Neural crest cell (in vitro differentiated cells): ENCODE measurements at regions not wholly inside any gene's neighbourhood (a gene's known extent, or its start where the extent isn't known, plus 50 kb on each side); places are given as distances from the start of the nearest gene placed in this dataset.
"Not testable (repeated sequence)": the region's sequence is repeated elsewhere in the genome, so short reads cannot be mapped to it uniquely, and the experiment has no call there.

ENCODE experiments used
- DNase-seq: peaks from one replicate; pipeline ENCODE4 v3.0.0; 2021; ENCODE audit warnings: low read depth, mixed read lengths, low spot score
- H3K27ac Mint-ChIP-seq: one replicate; pipeline ENCODE4 v1.8.0; 2021; ENCODE audit warnings: mild to moderate bottlenecking, mixed read lengths; ENCODE audit not compliant: unreplicated experiment
- H3K27me3 Mint-ChIP-seq: 2 replicates; pipeline ENCODE4 v1.8.0; 2021; ENCODE audit warnings: low read depth, mild to moderate bottlenecking, mixed read lengths
- H3K36me3 Mint-ChIP-seq: 2 replicates; pipeline ENCODE4 v1.8.0; 2021; ENCODE audit warnings: low read depth, mild to moderate bottlenecking, mixed read lengths
- H3K4me1 Mint-ChIP-seq: 2 replicates; pipeline ENCODE4 v1.8.0; 2021; ENCODE audit warnings: mixed read lengths
- H3K4me3 Mint-ChIP-seq: one replicate; pipeline ENCODE4 v1.8.0; 2021; ENCODE audit warnings: mild to moderate bottlenecking, mixed read lengths
- H3K9me3 Mint-ChIP-seq: 2 replicates; pipeline ENCODE4 v1.8.0; 2021; ENCODE audit warnings: mixed read lengths
- CTCF ChIP-seq: fragments of 200-600 bp; sonication (generic); conservative IDR thresholded peaks from 2 replicates; pipeline ENCODE4 v1.5.0; 2021; ENCODE audit warnings: antibody characterized with exemption, mild to moderate bottlenecking

GRCh38 chr1:244328476-244328875 lies 123.2 kb downstream of the ADSS2 start:
- peaks cover 8% of the 10 kb centered on the region for H3K9me3 Mint-ChIP-seq
- no peaks in the 10 kb centered on the region for H3K4me1 Mint-ChIP-seq
- H3K4me3 Mint-ChIP-seq = no peak overlapping the region
- no peak for DNase-seq
- peaks cover 2% of the 10 kb centered on the region for H3K36me3 Mint-ChIP-seq
- H3K27ac Mint-ChIP-seq = no peak overlapping the region
- H3K27me3 Mint-ChIP-seq = no peaks in the 10 kb centered on the region
- no peak for TF ChIP-seq CTCF

DNA sequence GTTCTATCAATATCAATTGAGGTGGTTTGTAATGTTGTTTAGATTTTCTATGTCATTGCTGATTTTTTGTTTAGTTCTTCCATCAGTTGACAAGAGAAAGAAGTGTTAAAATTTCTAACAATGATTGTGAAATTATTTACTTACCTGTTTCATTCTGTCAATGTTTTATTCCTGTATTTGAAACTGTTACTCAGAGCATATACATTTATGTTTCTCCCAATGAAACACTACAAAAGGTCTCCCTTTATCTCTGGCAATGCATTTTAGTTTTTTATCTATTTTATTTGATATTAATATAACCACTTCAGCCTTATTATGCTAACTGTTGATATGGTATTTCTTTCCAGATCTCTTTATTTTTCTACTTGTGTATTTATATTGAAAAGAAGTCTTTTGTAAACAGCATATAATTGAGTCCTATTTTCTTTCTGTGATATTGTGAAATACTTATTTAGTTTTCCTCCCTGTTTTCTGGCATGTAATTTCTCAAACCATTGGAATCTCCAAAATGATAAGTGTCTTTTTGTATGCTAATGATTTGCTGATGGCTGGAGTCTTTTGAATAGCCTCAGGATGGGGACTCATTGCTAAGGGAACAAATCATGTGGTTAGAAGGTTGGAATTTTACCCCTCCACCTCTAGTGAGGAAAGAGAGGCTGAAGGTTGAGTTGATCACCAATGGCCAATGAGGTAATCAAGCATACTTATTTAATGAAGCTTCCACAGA lies 122.0 kb downstream of the ADSS2 start:
- peaks cover 8% of the 10 kb centered on the region for H3K9me3 Mint-ChIP-seq
- H3K27ac Mint-ChIP-seq = no peak overlapping the region
- H3K4me1 Mint-ChIP-seq = peaks cover 3% of the 10 kb centered on the region
- TF ChIP-seq CTCF = no peak
- H3K4me3 Mint-ChIP-seq = no peak overlapping the region
- no peaks in the 10 kb centered on the region for H3K27me3 Mint-ChIP-seq
- H3K36me3 Mint-ChIP-seq = peaks cover 2% of the 10 kb centered on the region
- DNase-seq = no peak

- Mint-ChIP-seq H3K36me3 (peaks cover 2% of the 10 kb centered on the region), H3K4me3 (no peak overlapping the region), H3K27me3 (no peaks in the 10 kb centered on the region), H3K4me1 (peaks cover 3% of the 10 kb centered on the region), H3K27ac (no peak overlapping the region), H3K9me3 (peaks cover 8% of the 10 kb centered on the region)
- TF ChIP-seq CTCF = no peak
- no peak for DNase-seq
Observed at GRCh38 chr1:244330318-244330625, 121.4 kb downstream of the ADSS2 start.

DNA sequence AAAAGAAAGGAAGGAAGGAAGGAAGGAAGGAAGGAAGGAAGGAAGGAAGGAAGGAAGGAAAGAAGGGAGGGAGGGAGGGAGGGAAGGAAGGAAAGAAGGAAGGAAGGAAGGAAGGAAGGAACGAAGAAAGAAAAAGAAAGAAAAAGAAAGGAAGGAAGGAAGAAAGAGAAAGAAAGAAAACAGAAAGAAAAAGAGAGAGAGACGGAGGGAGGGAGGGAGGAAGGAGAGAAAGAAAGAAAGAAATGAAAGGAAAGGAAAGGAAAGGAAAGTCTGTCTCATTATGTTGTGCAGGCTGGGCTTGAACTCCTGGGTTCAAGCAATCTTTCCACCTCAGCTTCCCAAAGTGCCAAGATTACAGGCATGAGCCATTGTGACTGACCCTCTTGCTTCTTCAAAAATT lies 118.9 kb downstream of the ADSS2 start:
- not testable (repeated sequence) for H3K4me3 Mint-ChIP-seq, DNase-seq, H3K36me3 Mint-ChIP-seq, H3K4me1 Mint-ChIP-seq, H3K27me3 Mint-ChIP-seq, H3K27ac Mint-ChIP-seq, H3K9me3 Mint-ChIP-seq

DNA sequence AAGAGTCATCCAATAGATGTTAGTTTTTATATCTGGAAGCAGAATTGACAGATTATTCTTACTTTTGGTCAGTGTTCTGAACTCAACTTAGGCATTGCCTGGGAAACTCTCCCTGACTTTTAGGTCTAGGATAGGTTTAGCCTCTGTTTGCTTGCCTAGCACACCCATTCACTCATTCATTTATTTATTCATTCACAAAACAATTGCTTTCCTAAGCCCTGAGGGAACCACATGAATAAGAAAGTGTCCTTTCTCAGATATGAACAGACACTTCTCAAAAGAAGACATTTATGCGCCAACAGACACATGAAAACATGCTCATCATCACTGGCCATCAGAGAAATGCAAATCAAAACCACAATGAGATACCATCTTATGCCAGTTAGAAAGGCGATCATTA lies 117.4 kb downstream of the ADSS2 start:
- H3K4me3 Mint-ChIP-seq = not testable (repeated sequence)

GRCh38 chr1:244334842-244335241 lies 116.9 kb downstream of the ADSS2 start:
- H3K4me1 Mint-ChIP-seq = peaks cover 24% of the 10 kb centered on the region
- not testable (repeated sequence) for H3K36me3 Mint-ChIP-seq, H3K4me3 Mint-ChIP-seq, H3K27me3 Mint-ChIP-seq, DNase-seq, H3K9me3 Mint-ChIP-seq, H3K27ac Mint-ChIP-seq

More for the DNA sequence above, 117.4 kb downstream of the ADSS2 start:
- not testable (repeated sequence) for H3K36me3 Mint-ChIP-seq, DNase-seq, H3K9me3 Mint-ChIP-seq, H3K27ac Mint-ChIP-seq, H3K27me3 Mint-ChIP-seq
- H3K4me1 Mint-ChIP-seq = peaks cover 19% of the 10 kb centered on the region

DNA sequence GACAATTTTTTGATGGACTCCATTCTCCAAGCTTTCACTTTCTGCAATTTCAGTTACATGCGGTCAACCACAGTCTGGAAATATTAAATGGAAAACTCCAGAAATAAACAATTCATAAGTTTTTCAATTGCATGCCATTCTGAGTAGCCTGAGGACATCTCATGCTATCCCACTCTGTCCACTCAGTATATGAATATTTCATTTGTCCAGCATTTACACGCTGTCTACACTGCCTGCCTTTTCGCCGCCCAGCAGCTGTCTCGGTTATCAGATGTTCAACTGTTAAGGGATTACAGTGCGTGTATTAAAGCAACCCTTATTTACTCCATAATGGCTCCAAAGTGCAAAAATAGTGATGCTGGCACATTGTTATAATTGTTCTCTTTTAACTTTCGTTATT lies 116.3 kb downstream of the ADSS2 start:
- no peak for DNase-seq
- H3K4me1 Mint-ChIP-seq = peaks cover 31% of the 10 kb centered on the region
- H3K4me3 Mint-ChIP-seq = no peak overlapping the region
- H3K27ac Mint-ChIP-seq = no peak overlapping the region
- H3K9me3 Mint-ChIP-seq = no peaks in the 10 kb centered on the region
- no peak for TF ChIP-seq CTCF
- H3K27me3 Mint-ChIP-seq = no peaks in the 10 kb centered on the region
- no peaks in the 10 kb centered on the region for H3K36me3 Mint-ChIP-seq
